ENCODE measurements at regions not wholly inside any gene's neighbourhood (a gene's known extent, or its start where the extent isn't known, plus 50 kb on each side); places are given as distances from the start of the nearest gene placed in this dataset.

DNA sequence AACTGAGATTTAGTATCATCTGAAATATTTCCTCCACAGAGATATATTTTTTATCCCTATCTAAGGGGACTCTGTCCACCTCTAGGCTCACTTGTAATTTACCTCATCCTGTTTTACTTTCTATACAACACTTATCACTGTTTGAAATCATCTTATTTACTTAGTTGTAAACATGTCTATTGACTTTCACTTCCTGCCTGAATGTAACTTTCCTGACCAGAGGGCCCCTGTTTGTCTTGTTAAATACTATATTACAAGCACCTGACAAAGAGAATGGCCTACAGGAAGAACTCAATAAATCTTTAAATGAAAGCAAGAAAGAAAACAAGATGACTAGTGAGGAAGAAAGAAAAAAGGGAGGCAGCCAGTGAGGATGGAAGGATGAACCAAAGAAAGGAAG is 1727.5 kb downstream of the LRRC4C start:
- H3K4me2 ChIP-seq (replicated peaks; ENCODE audit: low read depth, low read length, poor library complexity, severe bottlenecking), result no peak overlapping the region
- no peaks in the 10 kb centered on the region for H3K4me1 Mint-ChIP-seq
- H3K79me2 ChIP-seq (ENCODE audit: control insufficient read depth, insufficient read depth, low read length), result no peaks in the 10 kb centered on the region
- no peak overlapping the region for H3K4me3 Mint-ChIP-seq
- peaks cover 8% of the 10 kb centered on the region for H3K9me3 Mint-ChIP-seq (ENCODE audit: insufficient read depth)
- ChIA-PET CTCF (no interaction called here), POLR2A (no interaction called here)
- no peaks in the 10 kb centered on the region for H4K20me1 ChIP-seq (ENCODE audit: control insufficient read depth, insufficient read depth, low read length, poor library complexity, severe bottlenecking)
- no peaks in the 10 kb centered on the region for H3K27me3 ChIP-seq (replicated peaks in 1 of 4; ENCODE audit: control extremely low read depth in 1 of 4, control insufficient read depth in 3 of 4, insufficient read depth in 4 of 4, low read length in 3 of 4)
- H3K36me3 ChIP-seq (replicated peaks in 1 of 2; ENCODE audit: control extremely low read depth in 1 of 2, control insufficient read depth in 1 of 2, extremely low read depth in 1 of 2, insufficient read depth in 2 of 2, low read length in 1 of 2), result no peaks in the 10 kb centered on the region
- H3K9ac ChIP-seq (ENCODE audit: low read length), result no peak overlapping the region
- peaks cover 0 to 2% (median 0%) of the 10 kb centered on the region in 3 donors for H3K9me3 ChIP-seq (ENCODE audit: control extremely low read depth in 1 of 3, control insufficient read depth in 2 of 3, insufficient read depth in 1 of 3, low read length in 2 of 3)
- no peak overlapping the region for H3K4me3 ChIP-seq (ENCODE audit: control extremely low read depth in 1 of 5, extremely low read depth in 1 of 5, insufficient read depth in 1 of 5, low read depth in 2 of 5, low read length in 4 of 5)
- TF ChIP-seq, protein P1, sequence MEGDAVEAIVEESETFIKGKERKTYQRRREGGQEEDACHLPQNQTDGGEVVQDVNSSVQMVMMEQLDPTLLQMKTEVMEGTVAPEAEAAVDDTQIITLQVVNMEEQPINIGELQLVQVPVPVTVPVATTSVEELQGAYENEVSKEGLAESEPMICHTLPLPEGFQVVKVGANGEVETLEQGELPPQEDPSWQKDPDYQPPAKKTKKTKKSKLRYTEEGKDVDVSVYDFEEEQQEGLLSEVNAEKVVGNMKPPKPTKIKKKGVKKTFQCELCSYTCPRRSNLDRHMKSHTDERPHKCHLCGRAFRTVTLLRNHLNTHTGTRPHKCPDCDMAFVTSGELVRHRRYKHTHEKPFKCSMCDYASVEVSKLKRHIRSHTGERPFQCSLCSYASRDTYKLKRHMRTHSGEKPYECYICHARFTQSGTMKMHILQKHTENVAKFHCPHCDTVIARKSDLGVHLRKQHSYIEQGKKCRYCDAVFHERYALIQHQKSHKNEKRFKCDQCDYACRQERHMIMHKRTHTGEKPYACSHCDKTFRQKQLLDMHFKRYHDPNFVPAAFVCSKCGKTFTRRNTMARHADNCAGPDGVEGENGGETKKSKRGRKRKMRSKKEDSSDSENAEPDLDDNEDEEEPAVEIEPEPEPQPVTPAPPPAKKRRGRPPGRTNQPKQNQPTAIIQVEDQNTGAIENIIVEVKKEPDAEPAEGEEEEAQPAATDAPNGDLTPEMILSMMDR (IDR thresholded peaks at IDR 0.05), result no peak
- TF ChIP-seq EZH2 (IDR thresholded peaks at IDR 0.05; ENCODE audit: borderline replicate concordance, insufficient read depth, low read depth, low read length, poor library complexity, severe bottlenecking), result no peak
- intact Hi-C loops (cut with micrococcal nuclease), result no loop called here
- DNase-seq (no peak), ATAC-seq (ENCODE audit: low read depth) (no peak)
- H3K27me3 Mint-ChIP-seq, result no peaks in the 10 kb centered on the region
- no peak overlapping the region for H2AFZ ChIP-seq (ENCODE audit: insufficient read depth, low read depth, low read length, poor library complexity, severe bottlenecking)
- H3K27ac ChIP-seq (ENCODE audit: low read length in 2 of 2), result no peak overlapping the region
- no peak overlapping the region for H3K27ac Mint-ChIP-seq
- no peaks in the 10 kb centered on the region for H3K4me1 ChIP-seq (ENCODE audit: control insufficient read depth in 2 of 2, insufficient read depth in 2 of 2, low read length in 2 of 2)

DNA sequence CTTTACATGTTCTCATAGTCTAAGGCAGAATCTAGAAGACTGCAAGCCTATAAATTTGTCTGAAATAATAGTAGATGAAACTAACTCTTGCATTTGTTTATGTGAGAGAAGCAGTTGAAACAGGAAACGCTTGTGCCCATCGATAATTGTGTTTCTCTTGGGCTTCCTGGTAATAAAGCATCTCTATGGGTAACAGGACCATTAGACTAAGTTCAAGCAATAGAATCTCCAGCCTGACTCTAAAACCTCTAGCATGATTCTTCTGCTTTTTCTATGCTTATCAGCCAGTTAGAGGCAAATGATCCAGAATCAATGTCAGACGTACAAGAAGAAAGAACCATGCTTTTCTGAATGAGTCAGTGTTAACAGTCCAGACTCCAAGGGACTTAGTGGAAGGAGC is 1734.4 kb downstream of the LRRC4C start:
- Histone ChIP-seq H3K27me3 (replicated peaks in 1 of 4; ENCODE audit: control extremely low read depth in 1 of 4, control insufficient read depth in 3 of 4, insufficient read depth in 4 of 4, low read length in 3 of 4) (no peaks in the 10 kb centered on the region), H3K79me2 (ENCODE audit: control insufficient read depth, insufficient read depth, low read length) (no peaks in the 10 kb centered on the region), H4K20me1 (ENCODE audit: control insufficient read depth, insufficient read depth, low read length, poor library complexity, severe bottlenecking) (no peaks in the 10 kb centered on the region), H2AFZ (ENCODE audit: insufficient read depth, low read depth, low read length, poor library complexity, severe bottlenecking) (no peak overlapping the region), H3K4me3 (ENCODE audit: control extremely low read depth in 1 of 5, extremely low read depth in 1 of 5, insufficient read depth in 1 of 5, low read depth in 2 of 5, low read length in 4 of 5) (no peak overlapping the region), H3K4me2 (replicated peaks; ENCODE audit: low read depth, low read length, poor library complexity, severe bottlenecking) (no peak overlapping the region), H3K9ac (ENCODE audit: low read length) (no peak overlapping the region), H3K4me1 (ENCODE audit: control insufficient read depth in 2 of 2, insufficient read depth in 2 of 2, low read length in 2 of 2) (no peaks in the 10 kb centered on the region), H3K9me3 (ENCODE audit: control extremely low read depth in 1 of 3, control insufficient read depth in 2 of 3, insufficient read depth in 1 of 3, low read length in 2 of 3) (no peaks in the 10 kb centered on the region), H3K27ac (ENCODE audit: low read length in 2 of 2) (no peak overlapping the region), H3K36me3 (replicated peaks in 1 of 2; ENCODE audit: control extremely low read depth in 1 of 2, control insufficient read depth in 1 of 2, extremely low read depth in 1 of 2, insufficient read depth in 2 of 2, low read length in 1 of 2) (no peaks in the 10 kb centered on the region)
- Mint-ChIP-seq H3K27ac (no peak overlapping the region), H3K27me3 (no peaks in the 10 kb centered on the region), H3K9me3 (ENCODE audit: insufficient read depth) (peaks cover 2% of the 10 kb centered on the region), H3K4me3 (no peak overlapping the region), H3K4me1 (no peaks in the 10 kb centered on the region)
- CTCF ChIA-PET, result no interaction called here
- no peak for ATAC-seq (ENCODE audit: low read depth)
- POLR2A ChIA-PET, result no interaction called here
- 42% methylated on average over 3 of the region's 3 CpGs for WGBS (ENCODE audit: insufficient coverage)
- TF ChIP-seq, protein P1 (IDR thresholded peaks at IDR 0.05), result no peak
- no peak for TF ChIP-seq EZH2 (IDR thresholded peaks at IDR 0.05; ENCODE audit: borderline replicate concordance, insufficient read depth, low read depth, low read length, poor library complexity, severe bottlenecking)
- intact Hi-C loops (cut with micrococcal nuclease), result no loop called here
- no peak for DNase-seq

Measured in B cell (primary cell).